CMK (cell line): ENCODE measurements at regions not wholly inside any gene's neighbourhood (a gene's known extent, or its start where the extent isn't known, plus 50 kb on each side); places are given as distances from the start of the nearest gene placed in this dataset.

ENCODE experiments used
- DNase-seq: peaks from one replicate; pipeline ENCODE4 v3.0.0-alpha.2; 2010; ENCODE audit warnings: low read depth

- DNase-seq = no peak
Measured at GRCh38 chr4:35695421-35695820, 548.9 kb downstream of the ARAP2 start.

GRCh38 chr4:35697210-35697736 lies 547.0 kb downstream of the ARAP2 start:
- no peak for DNase-seq

GRCh38 chr4:35700663-35701062 lies 543.7 kb downstream of the ARAP2 start:
- no peak for DNase-seq

GRCh38 chr4:35709080-35709479 lies 535.2 kb downstream of the ARAP2 start:
- no peak for DNase-seq

GRCh38 chr4:35710343-35710742 lies 534.0 kb downstream of the ARAP2 start:
- DNase-seq = no peak

- no peak for DNase-seq
Measured at GRCh38 chr4:35711127-35711526, 533.2 kb downstream of the ARAP2 start.

- DNase-seq = no peak
Measured at GRCh38 chr4:35723973-35724372, 520.3 kb downstream of the ARAP2 start.

- no peak for DNase-seq
Measured at GRCh38 chr4:35725131-35725530, 519.2 kb downstream of the ARAP2 start.

GRCh38 chr4:35730414-35730813 lies 513.9 kb downstream of the ARAP2 start:
- no peak for DNase-seq

- no peak for DNase-seq
Measured at GRCh38 chr4:35734381-35735098, 509.8 kb downstream of the ARAP2 start.

GRCh38 chr4:35739308-35739707 lies 505.0 kb downstream of the ARAP2 start:
- no peak for DNase-seq

- no peak for DNase-seq
Measured at GRCh38 chr4:35754047-35754446, 490.3 kb downstream of the ARAP2 start.

- DNase-seq = no peak
Measured at GRCh38 chr4:35757836-35758235, 486.5 kb downstream of the ARAP2 start.

GRCh38 chr4:35760807-35761206 lies 483.5 kb downstream of the ARAP2 start:
- DNase-seq = peak; percentile 90

GRCh38 chr4:35771571-35771970 lies 472.7 kb downstream of the ARAP2 start:
- no peak for DNase-seq

GRCh38 chr4:35772291-35772690 lies 472.0 kb downstream of the ARAP2 start:
- DNase-seq = no peak

- no peak for DNase-seq
Measured at GRCh38 chr4:35789899-35790574, 454.3 kb downstream of the ARAP2 start.

- no peak for DNase-seq
Measured at GRCh38 chr4:35793045-35793722, 451.1 kb downstream of the ARAP2 start.

- DNase-seq = no peak
Measured at GRCh38 chr4:35793766-35794165, 450.5 kb downstream of the ARAP2 start.

GRCh38 chr4:35800669-35801068 lies 443.6 kb downstream of the ARAP2 start:
- DNase-seq = no peak

- DNase-seq = no peak
Measured at GRCh38 chr4:35802644-35803043, 441.7 kb downstream of the ARAP2 start.

- no peak for DNase-seq
Measured at GRCh38 chr4:35818520-35818919, 425.8 kb downstream of the ARAP2 start.

- DNase-seq = no peak
Measured at GRCh38 chr4:35820003-35820402, 424.3 kb downstream of the ARAP2 start.
